AG09309 (cell line): ENCODE measurements at regions not wholly inside any gene's neighbourhood (a gene's known extent, or its start where the extent isn't known, plus 50 kb on each side); places are given as distances from the start of the nearest gene placed in this dataset.

Experiments used
- DNase-seq: peaks from one replicate; pipeline ENCODE4 v3.0.0-alpha.2; 2010; ENCODE audit warnings: low read depth
- H3K4me3 ChIP-seq: 2 replicates; pipeline ENCODE4 v1.5.1; 2011; ENCODE audit warnings: mild to moderate bottlenecking, low read depth, low read length, moderate library complexity; ENCODE audit not compliant: control insufficient read depth
- CTCF ChIP-seq: IDR thresholded peaks from 2 replicates; pipeline ENCODE4 v1.5.1; 2011; ENCODE audit warnings: mild to moderate bottlenecking, low read depth, low read length, inconsistent platforms; ENCODE audit not compliant: insufficient read depth, control insufficient read depth; ENCODE audit errors: missing control alignments

GRCh38 chr2:21268197-21268877 lies 144.6 kb downstream of the TDRD15 start:
- DNase-seq = no peak
- no peak overlapping the region for H3K4me3 ChIP-seq
- no peak for TF ChIP-seq CTCF

GRCh38 chr2:21268878-21269224 lies 145.1 kb downstream of the TDRD15 start:
- no peak overlapping the region for H3K4me3 ChIP-seq
- DNase-seq = no peak
- TF ChIP-seq CTCF = no peak

GRCh38 chr2:21269382-21269781 lies 145.6 kb downstream of the TDRD15 start:
- no peak overlapping the region for H3K4me3 ChIP-seq
- no peak for TF ChIP-seq CTCF
- no peak for DNase-seq

- no peak overlapping the region for H3K4me3 ChIP-seq
- no peak for DNase-seq
- no peak for TF ChIP-seq CTCF
These were observed 146.3 kb downstream of the TDRD15 start for GRCh38 chr2:21270083-21270491.

- H3K4me3 ChIP-seq = no peak overlapping the region
- no peak for DNase-seq
- no peak for TF ChIP-seq CTCF
These were observed 146.9 kb downstream of the TDRD15 start for GRCh38 chr2:21270708-21271122.

GRCh38 chr2:21276163-21276562 lies 152.4 kb downstream of the TDRD15 start:
- no peak for TF ChIP-seq CTCF
- DNase-seq = no peak
- no peak overlapping the region for H3K4me3 ChIP-seq
